Transverse colon (tissue), 4 donors: ENCODE measurements at regions not wholly inside any gene's neighbourhood (a gene's known extent, or its start where the extent isn't known, plus 50 kb on each side); places are given as distances from the start of the nearest gene placed in this dataset.

Experiments
- EP300 ChIP-seq: sonication (generic); formaldehyde crosslinking; IDR thresholded peaks from one replicate; pipeline ENCODE4 v1.6.1; 2017; ENCODE audit warnings: antibody characterized with exemption, low read depth
- POLR2A ChIP-seq: fragments of 450-650 bp; IDR thresholded peaks from one replicate; pipeline ENCODE4 v1.6.1; 2016; ENCODE audit warnings: antibody characterized with exemption, mild to moderate bottlenecking, moderate library complexity
- POLR2AphosphoS5 ChIP-seq, 3 donors: sonication (generic); formaldehyde crosslinking; IDR thresholded peaks; one replicate each; pipeline ENCODE4 v1.6.1; 2016; ENCODE audit warnings: antibody characterized with exemption in 3 of 3
- TF ChIP-seq, protein P1 (sequence below), 5 experiments: fragments of 200-600 bp in 3 of 5; fragments of 450-650 bp in 2 of 5; sonication (generic) in 3 of 5; IDR thresholded peaks; 1 replicate in 2 of 5; 2 replicates in 3 of 5; pipeline ENCODE4 v1.5.1; 2016 to 2017; ENCODE audit warnings: antibody characterized with exemption in 5 of 5, inconsistent platforms in 3 of 5, mild to moderate bottlenecking in 2 of 5, moderate library complexity in 1 of 5

DNA sequence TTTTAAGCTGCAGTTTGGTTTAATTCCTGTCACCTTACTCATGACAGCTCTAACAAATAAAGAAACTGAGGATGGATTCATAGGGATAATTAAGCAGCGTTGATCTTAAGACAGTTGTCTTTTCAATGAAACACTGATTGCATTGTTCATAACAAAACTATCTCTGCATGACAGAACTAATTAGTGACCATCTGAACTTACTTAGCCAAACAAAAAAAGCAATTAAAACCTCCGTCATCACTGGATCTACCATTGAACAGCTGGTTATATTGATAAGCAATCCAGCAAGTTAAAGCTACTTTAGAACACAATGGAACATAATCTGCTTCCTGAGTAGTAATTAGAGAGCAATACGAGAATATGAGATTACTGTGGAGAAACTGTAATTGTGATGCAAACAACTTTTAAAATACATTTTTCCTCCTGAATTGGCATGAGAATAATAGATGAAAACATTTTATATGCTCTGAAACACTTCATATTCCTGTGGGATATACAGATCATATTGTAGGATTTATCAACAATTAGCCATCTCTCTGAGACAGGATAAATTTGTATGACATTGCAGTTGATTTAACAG, 2576.8 kb downstream of the PCDH7 start:
- TF ChIP-seq, protein P1, sequence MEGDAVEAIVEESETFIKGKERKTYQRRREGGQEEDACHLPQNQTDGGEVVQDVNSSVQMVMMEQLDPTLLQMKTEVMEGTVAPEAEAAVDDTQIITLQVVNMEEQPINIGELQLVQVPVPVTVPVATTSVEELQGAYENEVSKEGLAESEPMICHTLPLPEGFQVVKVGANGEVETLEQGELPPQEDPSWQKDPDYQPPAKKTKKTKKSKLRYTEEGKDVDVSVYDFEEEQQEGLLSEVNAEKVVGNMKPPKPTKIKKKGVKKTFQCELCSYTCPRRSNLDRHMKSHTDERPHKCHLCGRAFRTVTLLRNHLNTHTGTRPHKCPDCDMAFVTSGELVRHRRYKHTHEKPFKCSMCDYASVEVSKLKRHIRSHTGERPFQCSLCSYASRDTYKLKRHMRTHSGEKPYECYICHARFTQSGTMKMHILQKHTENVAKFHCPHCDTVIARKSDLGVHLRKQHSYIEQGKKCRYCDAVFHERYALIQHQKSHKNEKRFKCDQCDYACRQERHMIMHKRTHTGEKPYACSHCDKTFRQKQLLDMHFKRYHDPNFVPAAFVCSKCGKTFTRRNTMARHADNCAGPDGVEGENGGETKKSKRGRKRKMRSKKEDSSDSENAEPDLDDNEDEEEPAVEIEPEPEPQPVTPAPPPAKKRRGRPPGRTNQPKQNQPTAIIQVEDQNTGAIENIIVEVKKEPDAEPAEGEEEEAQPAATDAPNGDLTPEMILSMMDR (IDR thresholded peaks at IDR 0.05): no peak
- no peak for TF ChIP-seq POLR2A
- no peak for TF ChIP-seq EP300
- TF ChIP-seq POLR2AphosphoS5 (IDR thresholded peaks at IDR 0.05): no peak
